ENCODE measurements at regions not wholly inside any gene's neighbourhood (a gene's known extent, or its start where the extent isn't known, plus 50 kb on each side); places are given as distances from the start of the nearest gene placed in this dataset.

- ChIA-PET CTCF (no interaction called here), POLR2A (no interaction called here)
- no peaks in the 10 kb centered on the region for H3K27me3 ChIP-seq (ENCODE audit: control insufficient read depth, insufficient read depth, low read length)
- H3K4me3 ChIP-seq (ENCODE audit: low read depth, low read length): no peak overlapping the region
- no peak for TF ChIP-seq CTCF (IDR thresholded peaks at IDR 0.05; ENCODE audit: low read depth, low read length)
- no peak overlapping the region for H3K27ac ChIP-seq (ENCODE audit: low read depth, low read length)
- no peaks in the 10 kb centered on the region; the same call in 1 of the 2 replicates for H3K9me3 ChIP-seq (ENCODE audit: control insufficient read depth, insufficient read depth, low read length)
- no peak for DNase-seq (ENCODE audit: low read depth, low spot score)
Observed at GRCh38 chr21:45338311-45339017, 50.8 kb upstream of the POFUT2 start.

- ChIA-PET POLR2A (no interaction called here), CTCF (no interaction called here)
- no peak for TF ChIP-seq CTCF (IDR thresholded peaks at IDR 0.05; ENCODE audit: low read depth, low read length)
- Histone ChIP-seq H3K27ac (ENCODE audit: low read depth, low read length) (no peak overlapping the region), H3K4me3 (ENCODE audit: low read depth, low read length) (no peak overlapping the region), H3K27me3 (ENCODE audit: control insufficient read depth, insufficient read depth, low read length) (no peaks in the 10 kb centered on the region), H3K9me3 (ENCODE audit: control insufficient read depth, insufficient read depth, low read length) (peaks cover 9% of the 10 kb centered on the region; the same call in 1 of the 2 replicates)
- no peak for DNase-seq (ENCODE audit: low read depth, low spot score)
Observed at GRCh38 chr21:45339421-45340402, 52.0 kb upstream of the POFUT2 start.

- no peak for TF ChIP-seq CTCF (IDR thresholded peaks at IDR 0.05; ENCODE audit: low read depth, low read length)
- Histone ChIP-seq H3K27ac (ENCODE audit: low read depth, low read length) (no peak overlapping the region), H3K4me3 (ENCODE audit: low read depth, low read length) (no peak overlapping the region), H3K9me3 (ENCODE audit: control insufficient read depth, insufficient read depth, low read length) (peaks cover 11% of the 10 kb centered on the region; the same call in 1 of the 2 replicates), H3K27me3 (ENCODE audit: control insufficient read depth, insufficient read depth, low read length) (no peaks in the 10 kb centered on the region)
- DNase-seq (ENCODE audit: low read depth, low spot score): no peak
- ChIA-PET CTCF (no interaction called here), POLR2A (no interaction called here)
Observed at GRCh38 chr21:45340515-45340914, 52.8 kb upstream of the POFUT2 start.

GRCh38 chr21:45341261-45341660 is 53.6 kb upstream of the POFUT2 start:
- ChIA-PET CTCF (no interaction called here), POLR2A (no interaction called here)
- TF ChIP-seq CTCF (IDR thresholded peaks at IDR 0.05; ENCODE audit: low read depth, low read length): no peak
- no peak for DNase-seq (ENCODE audit: low read depth, low spot score)
- Histone ChIP-seq H3K4me3 (ENCODE audit: low read depth, low read length) (no peak overlapping the region), H3K27me3 (ENCODE audit: control insufficient read depth, insufficient read depth, low read length) (no peaks in the 10 kb centered on the region), H3K9me3 (ENCODE audit: control insufficient read depth, insufficient read depth, low read length) (peaks cover 11% of the 10 kb centered on the region; the same call in 1 of the 2 replicates), H3K27ac (ENCODE audit: low read depth, low read length) (no peak overlapping the region)

GRCh38 chr21:45341779-45342178 is 54.1 kb upstream of the POFUT2 start:
- TF ChIP-seq CTCF (IDR thresholded peaks at IDR 0.05; ENCODE audit: low read depth, low read length): no peak
- H3K9me3 ChIP-seq (ENCODE audit: control insufficient read depth, insufficient read depth, low read length): peaks cover 11% of the 10 kb centered on the region; the same call in 1 of the 2 replicates
- DNase-seq (ENCODE audit: low read depth, low spot score): no peak
- H3K27me3 ChIP-seq (ENCODE audit: control insufficient read depth, insufficient read depth, low read length): no peaks in the 10 kb centered on the region
- H3K4me3 ChIP-seq (ENCODE audit: low read depth, low read length): no peak overlapping the region
- no peak overlapping the region for H3K27ac ChIP-seq (ENCODE audit: low read depth, low read length)
- ChIA-PET POLR2A (no interaction called here), CTCF (no interaction called here)
